HepG2 (cell line): ENCODE measurements at regions not wholly inside any gene's neighbourhood (a gene's known extent, or its start where the extent isn't known, plus 50 kb on each side); places are given as distances from the start of the nearest gene placed in this dataset.
A peak's percentile ranks its signal among the peaks of the same experiment; 100 is the strongest.

Experiments used
- ATAC-seq: fragments of 200-7000 bp; cut with Tn5 transposase; 3 replicates; pipeline ENCODE4 v1.9.1; 2020; ENCODE audit warnings: mild to moderate bottlenecking, moderate library complexity
- BruUV-seq: library from RNA; stranded (reverse); fragments of 400-500 nt; replicated peaks from 2 replicates; lab custom pipeline; 2021; lab: Mats Ljungman, UMichigan
- CTCF ChIA-PET: fragments of 300-600 bp; formaldehyde crosslinking; extraction: SDS; loops from one replicate; lab custom pipeline; 2021; ENCODE audit warnings: low total read pairs, inconsistent platforms, low intra/inter-chr PET ratio; lab: Yijun Ruan, JAX
- POLR2A ChIA-PET: fragments of 350-600 bp; sonication (Branson Sonifier 250); formaldehyde crosslinking; loops from one replicate; lab custom pipeline; 2020; ENCODE audit warnings: antibody characterized with exemption, inconsistent platforms; lab: Yijun Ruan, JAX
- DNase-seq: peaks from one replicate; pipeline ENCODE4 v3.0.0-alpha.2; 2015; ENCODE audit warnings: low spot score
- FAIRE-seq: peaks from 3 replicates; lab custom pipeline; 2011; peaks lifted over from hg19 to GRCh38; lab: Jason Lieb, UNC
- H2AFZ ChIP-seq: one replicate; pipeline ENCODE4 v1.6.1; 2011; ENCODE audit warnings: low read length, inconsistent platforms
- H3K27ac ChIP-seq: fragments of 300-600 bp; 3 replicates; pipeline ENCODE4 v1.8.0; 2011; ENCODE audit warnings: mixed run types, mild to moderate bottlenecking, mixed read lengths, low read length, inconsistent platforms; ENCODE audit not compliant: insufficient read depth; ENCODE audit errors: extremely low read length
- H3K27me3 ChIP-seq, 2 experiments: fragments of 200-600 bp in 1 of 2; 2 replicates in 1 of 2; 3 replicates in 1 of 2; pipeline versions ENCODE4 v1.6.0 to v1.8.0; 2011; ENCODE audit warnings: low read length in 2 of 2, mild to moderate bottlenecking in 2 of 2, moderate library complexity in 2 of 2, inconsistent platforms in 1 of 2; ENCODE audit not compliant: insufficient read depth in 2 of 2, control insufficient read depth in 1 of 2
- H3K36me3 ChIP-seq, 2 experiments: fragments of 200-600 bp in 1 of 2; replicated peaks in 1 of 2; 2 replicates in 1 of 2; 3 replicates in 1 of 2; pipeline versions ENCODE4 v1.5.1 to v1.8.0; 2011; ENCODE audit warnings: low read length in 2 of 2, inconsistent platforms in 1 of 2; ENCODE audit not compliant: insufficient read depth in 2 of 2, control insufficient read depth in 1 of 2
- H3K4me1 ChIP-seq: 2 replicates; pipeline ENCODE4 v1.5.1; 2012; ENCODE audit warnings: low read length, inconsistent platforms; ENCODE audit not compliant: insufficient read depth
- H3K4me2 ChIP-seq: 2 replicates; pipeline ENCODE4 v1.6.0; 2011; ENCODE audit warnings: low read depth, low read length, inconsistent platforms
- H3K4me3 ChIP-seq, 3 experiments: fragments of 200-600 bp in 1 of 3; sonication (generic), shearing (Covaris generic) in 1 of 3; replicated peaks in 1 of 3; 2 replicates each; pipeline ENCODE4 v1.5.1; 2011 to 2016; ENCODE audit warnings: low read length in 3 of 3, inconsistent platforms in 2 of 3, low read depth in 2 of 3, mild to moderate bottlenecking in 2 of 3, control low read depth in 1 of 3, mixed read lengths in 1 of 3; ENCODE audit not compliant: insufficient read depth in 1 of 3
- H3K79me2 ChIP-seq: one replicate; pipeline ENCODE4 v1.6.1; 2011; ENCODE audit warnings: low read length, inconsistent platforms; ENCODE audit not compliant: insufficient read depth
- H3K9ac ChIP-seq: 2 replicates; pipeline ENCODE4 v1.6.0; 2011; ENCODE audit warnings: mild to moderate bottlenecking, low read depth, low read length, inconsistent platforms; ENCODE audit not compliant: insufficient read depth
- H3K9me3 ChIP-seq: 2 replicates; pipeline ENCODE4 v1.5.1; 2012; ENCODE audit warnings: mild to moderate bottlenecking, low read length
- H4K20me1 ChIP-seq: 2 replicates; pipeline ENCODE4 v1.6.0; 2011; ENCODE audit warnings: inconsistent platforms, mild to moderate bottlenecking, low read length, moderate library complexity; ENCODE audit not compliant: insufficient read depth
- CEBPB ChIP-seq: IDR thresholded peaks from 2 replicates; pipeline ENCODE4 v1.6.1; 2011; ENCODE audit warnings: low read depth, low read length, improper control_type of control experiment, borderline replicate concordance
- MED1 ChIP-seq: sonication (generic); formaldehyde crosslinking; IDR thresholded peaks from 2 replicates; pipeline ENCODE4 v1.4.0; 2020; ENCODE audit warnings: missing genetic modification reagents
- PAX8 ChIP-seq: sonication (generic); formaldehyde crosslinking; IDR thresholded peaks from 2 replicates; pipeline ENCODE4 v1.8.0; 2022; ENCODE audit warnings: mild to moderate bottlenecking, missing genetic modification reagents, borderline replicate concordance
- PCBP1 ChIP-seq: fragments of 200-400 bp; formaldehyde crosslinking; IDR thresholded peaks from 2 replicates; pipeline ENCODE4 v1.6.1; 2017; ENCODE audit warnings: mild to moderate bottlenecking, low read depth, low read length, borderline replicate concordance
- RAD21 ChIP-seq: fragments of 450-650 bp; formaldehyde crosslinking; IDR thresholded peaks from 2 replicates; pipeline ENCODE4 v1.5.0; 2020; ENCODE audit warnings: mild to moderate bottlenecking
- RELA ChIP-seq: sonication (generic); formaldehyde crosslinking; IDR thresholded peaks from 2 replicates; pipeline ENCODE4 v1.4.0; 2020; ENCODE audit warnings: missing genetic modification reagents
- SMC3 ChIP-seq: IDR thresholded peaks from 2 replicates; pipeline ENCODE4 v1.6.1; 2011; ENCODE audit warnings: low read length, improper control_type of control experiment
- TBX2 ChIP-seq: sonication (generic); formaldehyde crosslinking; IDR thresholded peaks from 2 replicates; pipeline ENCODE4 v1.5.0; 2020; ENCODE audit warnings: missing genetic modification reagents, mild to moderate bottlenecking, borderline replicate concordance
- ZHX1 ChIP-seq: sonication (generic); formaldehyde crosslinking; IDR thresholded peaks from 2 replicates; pipeline ENCODE4 v1.8.1; 2022; ENCODE audit warnings: low read depth, mild to moderate bottlenecking, missing genetic modification reagents
- ZNF232 ChIP-seq: sonication (generic); formaldehyde crosslinking; IDR thresholded peaks from 2 replicates; pipeline ENCODE4 v1.4.0; 2020; ENCODE audit warnings: missing genetic modification reagents, borderline replicate concordance
- ZNF768 ChIP-seq: sonication (generic); formaldehyde crosslinking; IDR thresholded peaks from 2 replicates; pipeline ENCODE4 v1.4.0; 2020; ENCODE audit warnings: missing genetic modification reagents
- WGBS: methylation state at CpG from one replicate; pipeline ENCODE4 v1.1.6; 2017; ENCODE audit warnings: low lambda C conversion rate; 5-methylcytosine and 5-hydroxymethylcytosine counted together
- in situ Hi-C: cut with HindIII; loops from 2 replicates; pipeline ENCODE4 v1.10.0; 2017; ENCODE audit warnings: low pct_unique_long_range_greater_than_20kb; ENCODE audit not compliant: extremely low pct_ligation_motif_present
- intact Hi-C: fragments of 100-400 bp; cut with micrococcal nuclease; formaldehyde crosslinking; loops from one replicate; pipeline ENCODE4 v1.10.0; 2022; ENCODE audit not compliant: unreplicated experiment
- TF ChIP-seq, protein P1 (sequence below): sonication (generic); formaldehyde crosslinking; IDR thresholded peaks from 2 replicates; pipeline ENCODE4 v1.5.0; 2020; ENCODE audit warnings: missing genetic modification reagents, mild to moderate bottlenecking, borderline replicate concordance

DNA sequence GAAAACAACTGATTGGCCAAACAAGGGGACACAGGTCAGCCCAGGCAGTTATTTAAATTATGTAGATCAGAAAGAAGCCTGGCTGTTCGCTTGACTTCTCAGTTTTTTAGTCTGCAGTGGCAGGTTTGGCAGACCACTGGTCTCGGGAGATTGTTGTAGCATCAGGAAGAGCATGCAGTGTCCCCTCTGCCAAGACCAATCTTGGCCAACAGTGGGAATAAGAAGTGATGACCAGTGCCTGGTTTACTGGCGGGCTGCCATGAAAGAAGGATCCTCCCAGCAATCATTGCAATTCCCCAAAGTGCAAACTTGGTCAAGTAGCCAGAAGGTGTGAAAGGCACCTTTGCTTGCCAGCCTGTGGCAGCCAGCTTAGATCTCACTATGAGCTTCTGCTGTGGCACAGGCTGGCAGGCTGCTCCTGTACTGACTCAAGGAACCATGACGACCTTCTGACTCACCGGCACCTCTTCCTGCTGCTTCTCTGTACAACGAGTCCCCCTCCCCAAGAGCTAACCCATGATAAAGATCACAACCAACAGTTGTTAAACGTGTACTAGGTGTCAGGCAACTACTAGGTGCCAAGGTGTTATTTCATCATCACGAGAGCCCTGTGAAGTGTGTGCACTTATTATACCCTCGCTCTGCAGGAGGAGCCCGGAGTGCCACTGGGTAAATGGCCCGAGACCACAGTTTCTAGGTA, 76.8 kb upstream of the DUSP22 start:
- Histone ChIP-seq H4K20me1 (no peaks in the 10 kb centered on the region), H3K9me3 (peaks cover 10% of the 10 kb centered on the region; the same call in 1 of the 2 replicates), H3K4me1 (peaks cover 20% of the 10 kb centered on the region), H3K9ac (no peak overlapping the region), H3K4me2 (no peak overlapping the region), H3K79me2 (no peaks in the 10 kb centered on the region), H3K4me3 (no peak overlapping the region), H2AFZ (no peak overlapping the region), H3K27me3 (peaks cover 1 to 17% of the 10 kb centered on the region in 2 experiments; a peak in 4 of 5 replicates), H3K36me3 (no peaks in the 10 kb centered on the region), H3K27ac (no peak overlapping the region)
- no TSS peak for BruUV-seq
- ChIA-PET POLR2A (no interaction called here), CTCF (no interaction called here)
- 69% methylated on average over 11 of the region's 11 CpGs for WGBS
- in situ Hi-C loops (no loop called here), intact Hi-C loops (no loop called here)
- TF ChIP-seq CEBPB (peak; percentile 47; the same call in 1 of the 2 replicates), PAX8 (CRISPR knock-in tag) (no peak)
- FAIRE-seq, result no peak
- no peak for ATAC-seq
- no peak for DNase-seq

DNA sequence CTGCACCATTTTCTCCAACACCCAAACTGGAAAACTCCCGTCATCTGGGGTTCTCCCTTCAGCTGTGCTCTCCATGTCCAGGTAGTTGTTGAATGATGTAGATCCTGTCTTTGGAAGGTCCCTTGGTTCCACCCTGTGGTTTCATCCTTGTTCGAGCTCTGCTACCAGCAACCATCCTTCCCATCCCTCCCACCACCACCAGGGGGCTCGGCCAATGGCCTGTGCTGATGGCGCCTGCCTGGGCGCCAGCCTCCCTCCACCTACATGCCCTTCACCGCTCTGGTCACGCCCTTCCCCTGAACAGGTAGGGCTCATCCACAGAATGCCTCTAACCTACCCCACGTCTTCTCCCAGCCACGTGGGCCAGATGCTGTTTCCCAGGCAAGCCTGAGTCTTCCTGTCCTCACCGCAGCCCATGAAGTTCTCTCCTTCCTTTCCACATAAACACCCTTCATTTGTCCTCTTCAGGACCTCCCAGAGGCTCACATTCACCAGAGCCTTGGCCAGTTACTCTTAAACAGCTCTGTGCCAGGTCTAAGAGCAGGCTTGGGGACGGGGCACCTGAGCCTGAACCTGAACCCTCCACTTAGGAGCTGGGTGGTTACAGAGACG, 75.1 kb upstream of the DUSP22 start:
- FAIRE-seq (no peak), ATAC-seq (peak; percentile 65), DNase-seq (peak; percentile 34)
- Histone ChIP-seq H3K27ac (no peak overlapping the region), H3K27me3 (peaks cover 0 to 4% of the 10 kb centered on the region in 2 experiments; a peak in 1 of 5 replicates), H3K79me2 (no peaks in the 10 kb centered on the region), H3K4me3 (no peak overlapping the region), H3K9ac (no peak overlapping the region), H3K9me3 (peaks cover 10% of the 10 kb centered on the region; the same call in 1 of the 2 replicates), H2AFZ (no peak overlapping the region), H4K20me1 (no peaks in the 10 kb centered on the region), H3K4me2 (no peak overlapping the region), H3K4me1 (peaks cover 37% of the 10 kb centered on the region), H3K36me3 (no peaks in the 10 kb centered on the region)
- 86% methylated on average over 12 of the region's 12 CpGs for WGBS
- intact Hi-C loops, result no loop called here
- CTCF ChIA-PET, result no interaction called here
- BruUV-seq, result no TSS peak
- in situ Hi-C loops, result no loop called here
- POLR2A ChIA-PET, result interaction anchor here (0.9 to 1.5 kb wide), 2 partner anchors 9 to 205 kb away, joined by 3 read pairs; no protein-coding TSS in a partner anchor
- TF ChIP-seq RAD21 (CRISPR knock-in tag), result peak; percentile 51
- peak; percentile 58 for TF ChIP-seq SMC3
- TF ChIP-seq ZNF232 (CRISPR knock-in tag), result no peak
- TF ChIP-seq RELA (CRISPR knock-in tag), result no peak
- TF ChIP-seq, protein P1, sequence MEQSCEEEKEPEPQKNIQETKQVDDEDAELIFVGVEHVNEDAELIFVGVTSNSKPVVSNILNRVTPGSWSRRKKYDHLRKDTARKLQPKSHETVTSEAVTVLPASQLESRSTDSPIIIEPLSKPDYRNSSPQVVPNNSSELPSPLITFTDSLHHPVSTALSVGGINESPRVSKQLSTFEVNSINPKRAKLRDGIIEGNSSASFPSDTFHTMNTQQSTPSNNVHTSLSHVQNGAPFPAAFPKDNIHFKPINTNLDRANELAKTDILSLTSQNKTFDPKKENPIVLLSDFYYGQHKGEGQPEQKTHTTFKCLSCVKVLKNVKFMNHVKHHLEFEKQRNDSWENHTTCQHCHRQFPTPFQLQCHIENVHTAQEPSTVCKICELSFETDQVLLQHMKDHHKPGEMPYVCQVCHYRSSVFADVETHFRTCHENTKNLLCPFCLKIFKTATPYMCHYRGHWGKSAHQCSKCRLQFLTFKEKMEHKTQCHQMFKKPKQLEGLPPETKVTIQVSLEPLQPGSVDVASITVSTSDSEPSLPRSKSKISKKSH (CRISPR knock-in tag), result no peak
- TF ChIP-seq TBX2, result no peak
- peak; percentile 32; the same call in 1 of the 2 replicates for TF ChIP-seq ZNF768 (CRISPR knock-in tag)
- no peak for TF ChIP-seq ZHX1 (CRISPR knock-in tag)
- 0 out of 2 replicates have a peak, but pooled peaks have one; percentile 42 for TF ChIP-seq PCBP1
- TF ChIP-seq MED1 (CRISPR knock-in tag), result no peak
